GM18498 (cell line): ENCODE measurements at regions not wholly inside any gene's neighbourhood (a gene's known extent, or its start where the extent isn't known, plus 50 kb on each side); places are given as distances from the start of the nearest gene placed in this dataset.

Source experiments
- ATAC-seq: cut with Tn5 transposase; IDR thresholded peaks from one replicate; pipeline ENCODE4 v1.9.1; 2021; ENCODE audit warnings: mild to moderate bottlenecking, moderate library complexity; ENCODE audit not compliant: unreplicated experiment

GRCh38 chr10:24113901-24114300 is 95.0 kb upstream of the KIAA1217 start:
- no peak for ATAC-seq

GRCh38 chr10:24114556-24114955 is 94.4 kb upstream of the KIAA1217 start:
- no peak for ATAC-seq

GRCh38 chr10:24115403-24115802 is 93.5 kb upstream of the KIAA1217 start:
- ATAC-seq = no peak

- ATAC-seq = no peak
Observed at GRCh38 chr10:24118246-24118645, 90.7 kb upstream of the KIAA1217 start.

- no peak for ATAC-seq
Observed at GRCh38 chr10:24119896-24120295, 89.0 kb upstream of the KIAA1217 start.

- no peak for ATAC-seq
Observed at GRCh38 chr10:24120646-24121045, 88.3 kb upstream of the KIAA1217 start.

DNA sequence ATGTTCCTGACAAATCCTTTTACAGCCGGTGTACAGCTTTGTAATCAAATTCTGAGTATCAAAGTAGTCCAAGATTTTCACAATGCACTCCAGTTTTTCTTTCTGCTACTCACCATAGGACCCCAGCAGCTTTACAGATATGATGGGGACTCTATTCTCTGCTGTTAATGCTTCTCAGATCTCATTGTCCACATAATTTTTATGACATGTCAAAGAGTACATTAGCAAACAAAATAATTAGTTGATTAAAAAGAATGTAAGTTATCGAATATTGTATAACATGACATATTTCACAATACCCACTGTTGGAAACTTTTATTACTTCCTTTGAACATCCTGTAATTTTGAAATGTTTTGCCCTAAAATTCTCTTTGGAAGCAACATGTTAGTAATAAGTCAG is 81.4 kb upstream of the KIAA1217 start:
- ATAC-seq = no peak

DNA sequence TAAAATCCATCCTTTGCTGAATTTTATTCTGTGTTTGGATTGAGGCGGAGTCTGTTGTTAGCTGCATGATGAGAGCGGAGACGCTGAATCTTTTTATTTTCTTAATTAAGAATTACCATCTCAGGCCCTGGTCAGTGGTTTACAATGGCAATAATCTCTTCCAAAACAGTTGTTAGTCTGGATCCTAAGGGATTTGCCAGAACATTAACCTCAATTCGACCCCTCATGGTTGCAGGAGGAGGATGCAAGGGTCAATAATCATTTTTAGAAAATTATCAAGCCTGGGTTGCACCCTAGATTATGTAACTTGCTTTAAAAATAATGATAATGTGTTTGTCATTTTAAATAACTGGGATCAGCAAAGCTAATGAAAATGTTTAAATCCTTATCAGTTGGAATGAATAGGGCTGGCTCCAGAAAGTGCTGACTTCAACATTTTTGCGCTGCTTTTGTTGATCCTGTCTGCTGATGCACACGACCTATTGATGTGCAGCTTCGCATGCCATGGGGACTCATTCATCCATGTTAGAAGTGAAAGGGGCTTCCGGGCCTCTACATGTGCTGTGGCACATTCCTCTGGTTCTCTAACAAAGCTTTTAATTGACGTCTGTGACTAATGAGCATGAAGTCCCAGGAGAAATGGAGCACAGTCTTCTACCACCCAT is 80.7 kb upstream of the KIAA1217 start:
- no peak for ATAC-seq

GRCh38 chr10:24132741-24133140 is 76.2 kb upstream of the KIAA1217 start:
- ATAC-seq = no peak

DNA sequence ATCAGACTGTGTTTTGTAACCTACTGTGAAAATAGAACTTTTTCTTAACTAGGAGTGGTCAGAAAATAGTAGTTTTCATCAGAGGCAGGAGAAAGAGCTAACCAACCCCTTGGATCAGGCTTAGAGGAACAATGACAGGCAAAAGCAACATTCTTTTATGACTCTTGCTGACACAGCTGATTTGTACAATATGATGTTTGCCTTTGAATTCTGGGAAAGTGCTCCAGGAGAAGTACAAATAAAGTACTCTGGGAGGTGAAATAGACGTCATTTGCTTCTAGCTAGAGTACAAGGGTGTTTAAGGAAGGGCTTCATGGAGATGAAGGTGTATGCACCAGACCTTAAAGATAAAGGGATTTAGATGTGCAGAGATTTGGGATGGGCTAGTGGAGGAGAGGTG is 75.1 kb upstream of the KIAA1217 start:
- ATAC-seq = no peak

GRCh38 chr10:24136070-24136469 is 72.9 kb upstream of the KIAA1217 start:
- no peak for ATAC-seq

DNA sequence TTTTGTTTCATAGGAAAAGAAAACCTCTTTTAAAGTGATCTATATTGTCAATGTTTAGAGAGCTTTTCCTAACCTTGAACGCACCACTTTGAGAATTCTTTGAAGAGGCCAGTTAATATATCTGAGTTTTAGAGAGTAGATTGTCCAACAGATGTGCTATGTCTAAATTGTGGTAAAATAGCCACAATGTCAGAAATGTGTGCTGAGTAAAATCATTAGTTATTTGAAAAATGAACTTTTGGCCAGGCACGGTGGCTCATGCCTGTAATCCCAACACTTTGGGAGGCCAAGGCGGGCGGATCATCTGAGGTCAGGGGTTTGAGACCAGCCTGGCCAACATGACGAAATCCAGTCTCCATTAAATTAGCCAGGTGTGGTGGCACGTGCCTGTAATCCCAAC is 61.6 kb upstream of the KIAA1217 start:
- ATAC-seq = no peak

DNA sequence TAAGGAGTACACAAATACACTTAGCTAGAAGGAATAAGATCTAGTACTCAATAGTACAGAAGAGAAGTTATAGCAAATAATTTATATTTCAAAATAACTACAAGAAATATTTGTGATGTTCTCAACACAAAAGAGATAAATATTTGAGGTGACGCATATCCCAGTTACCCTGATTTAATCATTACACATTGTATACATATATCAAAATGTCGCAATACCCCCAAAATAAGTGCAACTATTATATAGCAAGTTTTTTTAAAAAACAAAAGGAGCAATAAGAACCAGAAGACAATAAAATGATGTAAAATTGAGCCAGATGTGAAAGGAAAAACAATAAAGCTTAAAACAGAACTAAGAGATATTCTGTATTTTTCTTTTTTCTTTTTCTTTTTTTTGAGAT is 59.3 kb upstream of the KIAA1217 start:
- no peak for ATAC-seq

GRCh38 chr10:24150853-24151252 is 58.1 kb upstream of the KIAA1217 start:
- no peak for ATAC-seq

DNA sequence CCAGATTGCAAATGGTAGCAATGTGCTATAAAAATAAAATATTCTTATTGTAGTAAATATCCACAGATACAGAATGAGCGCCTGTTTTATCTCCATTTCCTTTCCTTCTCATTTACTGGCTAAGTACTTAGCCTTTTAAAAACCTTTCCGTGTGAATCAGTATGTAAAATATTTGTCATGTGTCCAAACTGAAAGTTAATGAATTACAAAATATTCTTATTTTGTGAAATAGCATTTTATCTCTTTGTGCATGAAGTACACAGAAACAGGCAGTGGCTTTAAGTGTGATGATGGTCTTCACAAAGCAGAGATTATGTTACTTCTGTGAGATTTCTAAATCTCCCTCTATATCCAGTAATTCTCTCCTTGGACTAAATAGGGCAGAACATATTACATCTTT is 56.7 kb upstream of the KIAA1217 start:
- ATAC-seq = no peak

DNA sequence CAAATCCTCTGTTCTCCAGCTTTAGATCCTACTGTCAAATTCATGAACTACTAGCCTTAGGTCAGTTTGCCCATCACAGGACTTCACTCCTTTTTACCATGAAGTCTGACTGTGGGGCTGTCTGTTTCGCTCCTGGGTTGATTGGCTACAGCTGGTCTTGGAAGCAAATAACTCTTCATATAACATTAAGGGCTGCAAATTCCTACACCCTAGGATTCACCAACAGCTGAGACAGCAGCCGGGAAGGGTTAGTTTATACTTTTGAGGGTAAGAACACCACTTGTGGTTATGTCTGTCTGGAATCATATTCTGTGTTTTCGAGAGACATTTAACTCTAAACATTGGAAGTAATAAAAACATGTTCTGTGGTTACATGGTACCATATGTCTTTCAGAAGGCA is 55.9 kb upstream of the KIAA1217 start:
- ATAC-seq = no peak

- ATAC-seq = no peak
Observed at GRCh38 chr10:24153537-24153936, 55.4 kb upstream of the KIAA1217 start.

DNA sequence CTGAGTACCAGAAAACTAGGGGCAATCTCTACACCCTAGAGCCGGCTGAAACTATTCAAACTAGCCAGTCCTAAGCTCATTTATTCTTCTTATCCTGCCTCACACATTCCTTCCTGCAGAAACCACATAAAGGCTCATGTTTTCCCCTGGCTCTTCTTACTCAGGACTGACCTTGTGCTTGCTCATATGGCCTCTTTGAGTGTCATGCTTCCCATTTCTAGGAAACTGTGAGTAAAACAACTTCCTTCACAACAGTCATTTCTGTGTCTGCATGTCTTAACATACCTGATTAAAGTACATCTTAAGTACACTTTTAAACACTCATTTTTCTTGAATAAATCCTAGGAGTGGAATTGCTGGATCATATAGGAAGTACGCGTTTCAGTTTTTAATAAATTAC is 52.3 kb upstream of the KIAA1217 start:
- no peak for ATAC-seq

DNA sequence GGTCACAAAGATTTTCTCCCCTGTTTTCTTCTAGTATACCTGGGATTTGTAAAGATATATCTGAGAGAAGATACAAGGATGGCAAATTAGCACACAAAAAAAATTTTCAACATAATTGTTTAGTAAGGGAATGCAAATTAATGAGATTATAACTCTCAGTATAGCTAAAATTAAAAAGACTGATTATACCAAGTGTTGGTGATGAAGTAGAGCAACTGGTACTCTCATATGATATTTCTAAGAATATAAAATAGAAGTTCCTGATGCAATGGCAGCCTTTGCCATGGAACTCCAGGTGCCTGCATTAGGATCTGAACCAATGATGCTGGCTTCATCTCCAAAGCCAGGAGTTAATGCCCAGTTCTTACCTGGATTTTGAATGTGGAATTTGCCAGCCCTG is 51.4 kb upstream of the KIAA1217 start:
- no peak for ATAC-seq
